Right lobe of liver (tissue), 6 donors: ENCODE measurements at regions not wholly inside any gene's neighbourhood (a gene's known extent, or its start where the extent isn't known, plus 50 kb on each side); places are given as distances from the start of the nearest gene placed in this dataset.

Experiments
- ATAC-seq, 4 donors: fragments of 200-7000 bp; cut with Tn5 transposase; one replicate each; pipeline ENCODE4 v1.9.1; 2020; ENCODE audit warnings: mild to moderate bottlenecking in 4 of 4, moderate library complexity in 4 of 4
- DNase-seq, 3 donors: peaks; one replicate each; pipeline ENCODE4 v3.0.0-alpha.2; 2020
- H3K27ac ChIP-seq, 3 donors: fragments of 200-600 bp; one replicate each; pipeline ENCODE4 v1.8.0; 2022
- H3K27me3 ChIP-seq, 2 donors: fragments of 200-600 bp; one replicate each; pipeline ENCODE4 v1.8.0; 2022
- H3K36me3 ChIP-seq, 4 donors: fragments of 200-600 bp; sonication (generic) in 1 of 4; one replicate each; pipeline versions ENCODE4 v1.5.1 to v1.8.0; 2017 to 2022; ENCODE audit warnings: control low read depth in 1 of 4
- H3K4me1 ChIP-seq, 4 donors: fragments of 200-600 bp; sonication (generic) in 1 of 4; one replicate each; pipeline versions ENCODE4 v1.5.1 to v1.8.0; 2017 to 2022; ENCODE audit warnings: control low read depth in 1 of 4
- H3K4me3 ChIP-seq, 3 donors: fragments of 200-600 bp; one replicate each; pipeline ENCODE4 v1.8.0; 2022
- H3K9me3 ChIP-seq, 4 donors: fragments of 200-600 bp; sonication (generic) in 1 of 4; one replicate each; pipeline versions ENCODE4 v1.5.1 to v1.8.0; 2017 to 2022; ENCODE audit warnings: control low read depth in 1 of 4
- POLR2A ChIP-seq: fragments of 450-650 bp; IDR thresholded peaks from one replicate; pipeline ENCODE4 v1.6.1; 2017; ENCODE audit warnings: antibody characterized with exemption, mild to moderate bottlenecking
- WGBS: methylation state at CpG from one replicate; pipeline ENCODE4 v1.1.6; 2018; ENCODE audit warnings: low coverage, low lambda C conversion rate; ENCODE audit not compliant: insufficient coverage; ENCODE audit errors: missing lambda C conversion rate; 5-methylcytosine and 5-hydroxymethylcytosine counted together
- intact Hi-C, 2 donors: fragments of 100-400 bp; cut with DNase I; formaldehyde crosslinking; loops; one replicate each; pipeline versions ENCODE4 v1.11.2 to v1.14.1; 2022
- TF ChIP-seq, protein P1 (sequence below), 4 donors: fragments of 200-600 bp in 3 of 4; fragments of 450-650 bp in 1 of 4; IDR thresholded peaks; one replicate each; pipeline versions ENCODE4 v1.5.1 to v1.8.0; 2016 to 2022; ENCODE audit warnings: antibody characterized with exemption in 4 of 4, mild to moderate bottlenecking in 2 of 4
- donor health status: DM: no; HTN: yes; CAD: no.
- donor health status: DM: no; HTN: no; CAD: no.
- donor health status: DM: no; HTN: no; CAD: no.
- donor health status: DM: no; HTN: yes; CAD: no.
- donor health status: DM: no; HTN: yes; CAD: no.

DNA sequence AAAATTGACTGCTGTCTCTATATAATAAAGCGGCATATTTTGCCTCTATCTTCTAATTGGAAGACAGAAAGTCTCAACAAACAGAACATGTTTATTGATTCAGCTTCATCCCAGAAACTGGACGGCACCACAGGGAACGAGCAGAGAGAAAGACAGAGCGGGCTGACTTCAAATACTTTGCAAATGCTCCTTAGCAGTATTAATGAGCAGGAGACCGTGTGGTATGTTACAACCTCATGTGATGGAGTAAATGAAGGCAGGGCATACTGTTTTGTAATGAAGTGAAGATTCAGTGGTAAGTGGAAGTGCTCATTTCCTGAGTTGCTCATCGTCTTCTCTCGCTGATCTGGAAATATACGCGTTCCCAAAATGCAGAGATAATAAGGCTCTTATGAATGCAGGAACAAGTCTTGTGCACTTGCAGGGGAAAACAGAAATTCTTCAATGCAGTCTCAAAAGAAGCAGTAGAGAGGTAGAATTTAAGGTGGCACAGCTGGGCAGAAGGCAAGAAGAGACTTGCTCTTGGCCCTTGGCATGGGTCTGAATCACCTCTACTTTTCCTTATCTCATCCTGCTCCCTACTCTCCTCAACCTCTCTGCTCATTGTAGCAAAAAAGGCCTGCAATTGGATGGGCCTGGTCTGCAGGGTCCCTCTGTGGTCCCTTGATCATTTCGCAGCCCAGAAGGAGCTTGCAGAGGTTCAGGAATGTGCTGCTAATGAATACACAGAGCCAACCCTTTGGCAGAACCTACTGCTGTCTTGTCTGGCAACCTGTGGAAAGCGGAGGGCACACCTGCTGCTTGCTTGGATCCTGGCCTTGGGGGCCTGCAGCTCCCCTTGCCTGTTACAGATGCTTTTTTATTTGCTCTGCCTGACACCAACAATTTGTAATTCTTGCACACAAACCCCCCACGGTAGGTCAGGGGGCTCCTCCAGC, 604.9 kb upstream of the CFAP20DC start:
- H3K27ac ChIP-seq, result no peak overlapping the region
- no peak for ATAC-seq
- WGBS, result 60% methylated on average over 9 of the region's 12 CpGs

DNA sequence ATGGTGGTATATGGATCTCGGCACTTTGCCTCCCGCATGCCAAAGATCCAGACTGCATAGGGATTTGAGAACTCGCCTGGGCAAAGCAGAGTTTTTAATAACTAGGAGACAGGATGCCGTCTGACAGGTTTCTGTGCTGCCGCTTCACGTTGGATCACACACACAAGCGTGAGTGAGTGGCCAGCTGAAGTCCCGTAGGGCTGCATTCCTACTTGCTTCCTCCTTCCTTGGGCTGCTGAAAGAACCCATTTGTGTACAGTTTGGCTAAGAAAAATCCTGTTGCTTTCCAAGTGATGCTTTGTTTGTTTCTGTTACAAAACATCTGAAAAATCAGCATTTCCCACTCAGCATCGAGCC, 604.3 kb upstream of the CFAP20DC start:
- no peak for DNase-seq
- no peaks in the 10 kb centered on the region for H3K27me3 ChIP-seq
- H3K9me3 ChIP-seq, result no peaks in the 10 kb centered on the region
- TF ChIP-seq POLR2A, result no peak
- TF ChIP-seq, protein P1, sequence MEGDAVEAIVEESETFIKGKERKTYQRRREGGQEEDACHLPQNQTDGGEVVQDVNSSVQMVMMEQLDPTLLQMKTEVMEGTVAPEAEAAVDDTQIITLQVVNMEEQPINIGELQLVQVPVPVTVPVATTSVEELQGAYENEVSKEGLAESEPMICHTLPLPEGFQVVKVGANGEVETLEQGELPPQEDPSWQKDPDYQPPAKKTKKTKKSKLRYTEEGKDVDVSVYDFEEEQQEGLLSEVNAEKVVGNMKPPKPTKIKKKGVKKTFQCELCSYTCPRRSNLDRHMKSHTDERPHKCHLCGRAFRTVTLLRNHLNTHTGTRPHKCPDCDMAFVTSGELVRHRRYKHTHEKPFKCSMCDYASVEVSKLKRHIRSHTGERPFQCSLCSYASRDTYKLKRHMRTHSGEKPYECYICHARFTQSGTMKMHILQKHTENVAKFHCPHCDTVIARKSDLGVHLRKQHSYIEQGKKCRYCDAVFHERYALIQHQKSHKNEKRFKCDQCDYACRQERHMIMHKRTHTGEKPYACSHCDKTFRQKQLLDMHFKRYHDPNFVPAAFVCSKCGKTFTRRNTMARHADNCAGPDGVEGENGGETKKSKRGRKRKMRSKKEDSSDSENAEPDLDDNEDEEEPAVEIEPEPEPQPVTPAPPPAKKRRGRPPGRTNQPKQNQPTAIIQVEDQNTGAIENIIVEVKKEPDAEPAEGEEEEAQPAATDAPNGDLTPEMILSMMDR (IDR thresholded peaks at IDR 0.05), result no peak
- H3K36me3 ChIP-seq, result no peaks in the 10 kb centered on the region
- no peak overlapping the region for H3K27ac ChIP-seq
- H3K4me3 ChIP-seq, result no peak overlapping the region
- WGBS, result 47% methylated on average over 2 of the region's 9 CpGs
- intact Hi-C loops, result no loop called here
- no peak for ATAC-seq
- H3K4me1 ChIP-seq, result no peaks in the 10 kb centered on the region

More for the DNA sequence above, 604.9 kb upstream of the CFAP20DC start:
- intact Hi-C loops, result no loop called here
- no peak for TF ChIP-seq POLR2A
- Histone ChIP-seq H3K36me3 (no peaks in the 10 kb centered on the region), H3K4me3 (no peak overlapping the region), H3K9me3 (no peaks in the 10 kb centered on the region), H3K4me1 (no peaks in the 10 kb centered on the region), H3K27me3 (no peaks in the 10 kb centered on the region)
- DNase-seq, result no peak

DNA sequence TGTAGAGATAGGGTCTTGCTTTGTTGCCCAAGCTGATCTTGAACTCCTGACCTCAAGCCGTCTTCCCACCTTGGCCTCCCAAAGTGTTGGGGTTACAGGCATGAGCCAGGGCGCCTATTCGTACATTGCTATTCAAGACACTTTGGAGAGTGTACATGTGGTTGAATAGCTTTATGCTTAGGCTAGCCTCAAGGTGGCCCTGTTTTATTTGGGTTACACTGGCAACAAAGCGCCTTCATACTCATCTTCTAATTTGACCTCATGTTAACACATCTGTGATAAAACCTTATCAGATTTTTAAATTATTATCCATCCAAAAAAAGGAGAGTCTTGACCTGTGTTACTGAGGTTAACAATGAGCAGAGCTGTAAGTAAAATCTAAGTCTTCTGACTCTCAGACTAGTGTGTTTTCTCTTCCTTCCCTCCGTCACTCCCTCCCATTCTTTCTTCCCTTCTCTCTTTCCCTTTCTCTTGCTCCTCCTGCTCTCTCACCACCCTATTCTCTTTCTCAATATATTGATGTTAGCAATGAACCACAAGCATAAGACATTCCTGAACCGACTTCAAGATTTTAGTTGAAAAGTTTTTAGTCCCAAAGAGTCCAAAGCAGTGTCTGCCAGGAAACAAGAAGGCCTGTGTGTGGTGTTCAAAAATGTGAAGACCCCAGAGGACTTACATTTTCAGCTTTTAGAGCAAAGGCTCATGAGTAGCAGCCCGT, 603.7 kb upstream of the CFAP20DC start:
- no peaks in the 10 kb centered on the region for H3K9me3 ChIP-seq
- H3K4me3 ChIP-seq, result no peak overlapping the region
- DNase-seq, result no peak
- no peak overlapping the region for H3K27ac ChIP-seq
- no peak for ATAC-seq
- H3K27me3 ChIP-seq, result no peaks in the 10 kb centered on the region
- WGBS, result 69% methylated on average over 5 of the region's 7 CpGs
- H3K36me3 ChIP-seq, result no peaks in the 10 kb centered on the region
- TF ChIP-seq, protein P1 (IDR thresholded peaks at IDR 0.05), result no peak
- no peak for TF ChIP-seq POLR2A
- H3K4me1 ChIP-seq, result no peaks in the 10 kb centered on the region
- intact Hi-C loops, result no loop called here

DNA sequence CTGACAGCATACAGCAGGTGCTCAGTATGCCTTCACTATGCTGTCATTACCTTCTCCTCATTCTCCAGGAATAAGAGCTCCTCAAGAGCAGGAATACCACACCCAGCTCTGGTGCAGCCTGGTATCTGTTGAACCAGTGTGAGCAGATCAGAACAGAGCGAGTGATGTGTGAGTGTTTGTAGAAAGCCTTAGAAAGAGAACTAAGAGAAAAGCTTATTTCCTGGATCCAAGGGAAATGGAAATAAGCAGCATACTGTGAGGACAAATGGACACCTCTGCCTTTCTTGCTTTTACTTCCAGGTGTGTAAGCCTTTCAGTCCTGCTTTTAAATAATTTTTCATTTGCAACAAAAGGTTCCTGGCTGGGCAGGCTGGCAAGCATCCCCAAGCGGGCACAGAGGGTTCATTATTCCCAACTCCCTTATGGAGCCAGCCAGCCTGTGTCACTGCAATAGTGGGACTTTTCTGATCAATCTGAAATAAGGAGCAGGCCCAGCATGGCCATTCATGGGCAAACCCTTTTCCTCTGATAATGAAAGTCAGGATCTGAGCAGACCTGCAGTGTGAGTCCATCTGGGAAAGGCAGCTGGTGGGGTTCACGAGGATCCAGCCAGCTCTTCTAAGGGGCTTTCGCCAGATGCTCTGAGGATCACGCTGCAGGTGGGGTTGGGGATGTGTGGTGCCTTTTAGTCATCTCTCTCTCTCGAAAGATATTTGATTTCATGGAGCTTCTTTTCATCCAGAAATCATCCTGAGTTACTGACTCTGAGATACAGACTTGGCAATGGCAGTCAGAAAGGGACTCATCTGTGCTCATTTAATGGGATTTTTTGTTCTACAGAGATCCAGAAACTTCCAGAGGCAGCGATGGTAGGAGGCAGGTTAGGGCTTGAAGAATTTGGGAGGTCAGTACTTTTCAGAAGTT, 594.9 kb upstream of the CFAP20DC start:
- Histone ChIP-seq H3K36me3 (no peaks in the 10 kb centered on the region), H3K9me3 (no peaks in the 10 kb centered on the region), H3K4me1 (no peaks in the 10 kb centered on the region), H3K27me3 (no peaks in the 10 kb centered on the region), H3K27ac (no peak overlapping the region), H3K4me3 (no peak overlapping the region)
- intact Hi-C loops, result no loop called here
- DNase-seq (no peak), ATAC-seq (no peak)
- WGBS, result 63% methylated on average over 5 of the region's 7 CpGs
- TF ChIP-seq POLR2A, result no peak
- TF ChIP-seq, protein P1 (IDR thresholded peaks at IDR 0.05), result no peak
